ENCODE measurements at regions not wholly inside any gene's neighbourhood (a gene's known extent, or its start where the extent isn't known, plus 50 kb on each side); places are given as distances from the start of the nearest gene placed in this dataset.

DNA sequence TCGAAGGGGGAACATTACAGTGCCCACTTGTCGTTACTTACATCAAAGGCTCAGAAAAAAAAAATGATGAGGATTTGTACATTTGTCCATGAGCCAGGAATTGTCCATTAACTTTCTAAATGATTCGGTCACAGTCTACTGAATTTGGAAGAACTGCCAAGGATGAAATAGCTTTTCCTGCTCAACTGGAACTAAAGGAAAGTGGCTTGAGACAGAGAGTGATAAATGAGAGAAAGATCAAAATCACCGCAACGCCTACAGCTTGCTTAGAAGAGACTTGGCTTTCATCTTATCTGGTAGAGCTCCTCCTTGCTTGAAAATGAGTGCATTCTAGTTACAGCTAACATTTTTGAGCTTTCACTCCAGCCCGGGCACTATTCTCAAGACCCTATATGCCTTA, 55.5 kb upstream of the ADGRG2 start:
- Histone ChIP-seq H3K4me3 (replicated peaks; ENCODE audit: insufficient read depth, low read length) (no peak overlapping the region), H3K27me3 (ENCODE audit: insufficient read depth, poor library complexity, severe bottlenecking) (no peaks in the 10 kb centered on the region), H3K27ac (replicated peaks) (no peak overlapping the region)
- DNase-seq (ENCODE audit: low read depth in 1 of 2, low spot score in 1 of 2), result no peak
- TF ChIP-seq, protein P1, sequence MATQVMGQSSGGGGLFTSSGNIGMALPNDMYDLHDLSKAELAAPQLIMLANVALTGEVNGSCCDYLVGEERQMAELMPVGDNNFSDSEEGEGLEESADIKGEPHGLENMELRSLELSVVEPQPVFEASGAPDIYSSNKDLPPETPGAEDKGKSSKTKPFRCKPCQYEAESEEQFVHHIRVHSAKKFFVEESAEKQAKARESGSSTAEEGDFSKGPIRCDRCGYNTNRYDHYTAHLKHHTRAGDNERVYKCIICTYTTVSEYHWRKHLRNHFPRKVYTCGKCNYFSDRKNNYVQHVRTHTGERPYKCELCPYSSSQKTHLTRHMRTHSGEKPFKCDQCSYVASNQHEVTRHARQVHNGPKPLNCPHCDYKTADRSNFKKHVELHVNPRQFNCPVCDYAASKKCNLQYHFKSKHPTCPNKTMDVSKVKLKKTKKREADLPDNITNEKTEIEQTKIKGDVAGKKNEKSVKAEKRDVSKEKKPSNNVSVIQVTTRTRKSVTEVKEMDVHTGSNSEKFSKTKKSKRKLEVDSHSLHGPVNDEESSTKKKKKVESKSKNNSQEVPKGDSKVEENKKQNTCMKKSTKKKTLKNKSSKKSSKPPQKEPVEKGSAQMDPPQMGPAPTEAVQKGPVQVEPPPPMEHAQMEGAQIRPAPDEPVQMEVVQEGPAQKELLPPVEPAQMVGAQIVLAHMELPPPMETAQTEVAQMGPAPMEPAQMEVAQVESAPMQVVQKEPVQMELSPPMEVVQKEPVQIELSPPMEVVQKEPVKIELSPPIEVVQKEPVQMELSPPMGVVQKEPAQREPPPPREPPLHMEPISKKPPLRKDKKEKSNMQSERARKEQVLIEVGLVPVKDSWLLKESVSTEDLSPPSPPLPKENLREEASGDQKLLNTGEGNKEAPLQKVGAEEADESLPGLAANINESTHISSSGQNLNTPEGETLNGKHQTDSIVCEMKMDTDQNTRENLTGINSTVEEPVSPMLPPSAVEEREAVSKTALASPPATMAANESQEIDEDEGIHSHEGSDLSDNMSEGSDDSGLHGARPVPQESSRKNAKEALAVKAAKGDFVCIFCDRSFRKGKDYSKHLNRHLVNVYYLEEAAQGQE (IDR thresholded peaks at IDR 0.05; ENCODE audit: insufficient replicate concordance, low read depth), result no peak
- no peak for TF ChIP-seq GABPA (IDR thresholded peaks at IDR 0.05; ENCODE audit: low read depth)

DNA sequence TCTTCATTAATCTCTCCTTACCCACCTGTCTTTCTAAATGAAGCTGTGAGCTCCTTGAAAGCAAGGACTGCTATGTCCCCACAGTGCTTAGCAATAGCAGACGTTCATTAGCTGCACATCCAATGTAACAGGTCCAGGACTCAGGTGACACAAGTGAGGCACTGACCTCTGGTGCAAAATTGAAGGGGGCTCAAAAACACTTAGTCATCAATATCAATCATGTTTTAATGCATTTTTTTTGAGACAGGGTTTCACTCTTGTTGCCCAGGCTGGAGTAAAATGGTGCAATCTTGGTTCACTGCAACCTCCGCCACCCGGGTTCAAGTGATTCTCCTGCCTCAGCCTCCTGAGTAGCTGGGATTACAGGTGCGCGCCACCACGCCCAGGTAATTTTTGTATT, 56.1 kb upstream of the ADGRG2 start:
- H3K27ac ChIP-seq (replicated peaks), result no peak overlapping the region
- no peaks in the 10 kb centered on the region for H3K27me3 ChIP-seq (ENCODE audit: insufficient read depth, poor library complexity, severe bottlenecking)
- no peak for TF ChIP-seq GABPA (IDR thresholded peaks at IDR 0.05; ENCODE audit: low read depth)
- TF ChIP-seq, protein P1 (IDR thresholded peaks at IDR 0.05; ENCODE audit: insufficient replicate concordance, low read depth), result no peak
- no peak for TF ChIP-seq SPI1 (IDR thresholded peaks at IDR 0.05; ENCODE audit: borderline replicate concordance, low read depth)
- TF ChIP-seq POLR2AphosphoS5 (IDR thresholded peaks at IDR 0.05; ENCODE audit: low read depth), result no peak
- TF ChIP-seq, protein P2, sequence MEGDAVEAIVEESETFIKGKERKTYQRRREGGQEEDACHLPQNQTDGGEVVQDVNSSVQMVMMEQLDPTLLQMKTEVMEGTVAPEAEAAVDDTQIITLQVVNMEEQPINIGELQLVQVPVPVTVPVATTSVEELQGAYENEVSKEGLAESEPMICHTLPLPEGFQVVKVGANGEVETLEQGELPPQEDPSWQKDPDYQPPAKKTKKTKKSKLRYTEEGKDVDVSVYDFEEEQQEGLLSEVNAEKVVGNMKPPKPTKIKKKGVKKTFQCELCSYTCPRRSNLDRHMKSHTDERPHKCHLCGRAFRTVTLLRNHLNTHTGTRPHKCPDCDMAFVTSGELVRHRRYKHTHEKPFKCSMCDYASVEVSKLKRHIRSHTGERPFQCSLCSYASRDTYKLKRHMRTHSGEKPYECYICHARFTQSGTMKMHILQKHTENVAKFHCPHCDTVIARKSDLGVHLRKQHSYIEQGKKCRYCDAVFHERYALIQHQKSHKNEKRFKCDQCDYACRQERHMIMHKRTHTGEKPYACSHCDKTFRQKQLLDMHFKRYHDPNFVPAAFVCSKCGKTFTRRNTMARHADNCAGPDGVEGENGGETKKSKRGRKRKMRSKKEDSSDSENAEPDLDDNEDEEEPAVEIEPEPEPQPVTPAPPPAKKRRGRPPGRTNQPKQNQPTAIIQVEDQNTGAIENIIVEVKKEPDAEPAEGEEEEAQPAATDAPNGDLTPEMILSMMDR (IDR thresholded peaks at IDR 0.05; ENCODE audit: insufficient read depth, low read length), result no peak
- no peak for DNase-seq (ENCODE audit: low read depth in 1 of 2, low spot score in 1 of 2)
- H3K4me3 ChIP-seq (replicated peaks; ENCODE audit: insufficient read depth, low read length), result no peak overlapping the region

DNA sequence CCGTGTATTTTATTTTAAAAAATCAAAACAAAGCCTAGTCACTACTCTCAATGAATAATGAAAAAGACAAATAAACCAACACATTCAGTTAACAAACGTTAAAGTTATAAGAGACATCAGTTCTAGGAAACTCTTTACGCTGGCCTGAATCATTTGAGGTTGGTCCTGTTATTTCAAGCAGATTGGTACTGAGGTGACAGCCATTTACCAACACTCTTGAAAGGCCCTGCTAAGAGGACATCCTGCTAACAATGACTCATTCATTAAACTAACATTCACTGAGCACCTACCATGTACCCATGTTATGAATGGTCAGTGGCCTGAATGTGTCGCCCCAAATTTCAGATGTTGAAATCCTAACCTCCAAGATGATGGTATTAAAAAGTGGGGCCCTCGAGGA, 57.1 kb upstream of the ADGRG2 start:
- Histone ChIP-seq H3K27ac (replicated peaks) (no peak overlapping the region), H3K4me3 (replicated peaks; ENCODE audit: insufficient read depth, low read length) (no peak overlapping the region), H3K27me3 (ENCODE audit: insufficient read depth, poor library complexity, severe bottlenecking) (no peaks in the 10 kb centered on the region)
- TF ChIP-seq, protein P2 (IDR thresholded peaks at IDR 0.05; ENCODE audit: insufficient read depth, low read length), result no peak
- TF ChIP-seq, protein P1 (IDR thresholded peaks at IDR 0.05; ENCODE audit: insufficient replicate concordance, low read depth), result no peak
- TF ChIP-seq SPI1 (IDR thresholded peaks at IDR 0.05; ENCODE audit: borderline replicate concordance, low read depth) (no peak), POLR2AphosphoS5 (IDR thresholded peaks at IDR 0.05; ENCODE audit: low read depth) (no peak), GABPA (IDR thresholded peaks at IDR 0.05; ENCODE audit: low read depth) (no peak)
- no peak for DNase-seq (ENCODE audit: low read depth in 1 of 2, low spot score in 1 of 2)

DNA sequence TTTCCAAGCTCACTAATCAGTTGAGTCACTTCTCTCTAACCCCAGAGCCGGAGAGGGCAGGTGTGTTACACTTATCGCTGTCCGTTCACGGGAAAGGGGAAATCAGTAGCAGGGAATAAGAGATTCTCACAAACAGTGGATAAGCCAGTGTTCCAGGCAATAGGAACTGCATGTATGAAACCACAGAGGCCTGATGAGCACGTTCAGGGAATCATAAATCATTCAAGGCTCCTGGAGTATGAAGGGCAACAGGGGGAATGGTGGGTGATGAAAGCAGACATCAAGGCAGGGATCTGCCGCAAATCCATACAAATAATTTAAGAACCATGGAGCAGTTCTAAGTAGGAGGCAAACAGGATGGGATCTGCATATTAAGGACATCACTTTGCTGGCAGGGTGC, 59.1 kb upstream of the ADGRG2 start:
- no peak overlapping the region for H3K4me3 ChIP-seq (replicated peaks; ENCODE audit: insufficient read depth, low read length)
- no peak for DNase-seq (ENCODE audit: low read depth in 1 of 2, low spot score in 1 of 2)
- TF ChIP-seq POLR2AphosphoS5 (IDR thresholded peaks at IDR 0.05; ENCODE audit: low read depth) (no peak), SPI1 (IDR thresholded peaks at IDR 0.05; ENCODE audit: borderline replicate concordance, low read depth) (no peak), GABPA (IDR thresholded peaks at IDR 0.05; ENCODE audit: low read depth) (no peak)
- TF ChIP-seq, protein P1 (IDR thresholded peaks at IDR 0.05; ENCODE audit: insufficient replicate concordance, low read depth), result no peak
- TF ChIP-seq, protein P2 (IDR thresholded peaks at IDR 0.05; ENCODE audit: insufficient read depth, low read length), result no peak
- H3K27me3 ChIP-seq (ENCODE audit: insufficient read depth, poor library complexity, severe bottlenecking), result no peaks in the 10 kb centered on the region
- no peak overlapping the region for H3K27ac ChIP-seq (replicated peaks)
